PC-9 (cell line): ENCODE measurements at regions not wholly inside any gene's neighbourhood (a gene's known extent, or its start where the extent isn't known, plus 50 kb on each side); places are given as distances from the start of the nearest gene placed in this dataset.

ENCODE experiments used
- EZH2 ChIP-seq: fragments of 200-600 bp; sonication (generic); IDR thresholded peaks from 2 replicates; pipeline ENCODE4 v1.8.0; 2017; ENCODE audit warnings: antibody characterized with exemption, low read depth
- TF ChIP-seq, protein P1 (sequence below): fragments of 200-600 bp; sonication (generic); conservative IDR thresholded peaks from 2 replicates; pipeline ENCODE4 v1.6.1; 2017; ENCODE audit warnings: mixed run types, antibody characterized with exemption, mild to moderate bottlenecking, moderate library complexity

DNA sequence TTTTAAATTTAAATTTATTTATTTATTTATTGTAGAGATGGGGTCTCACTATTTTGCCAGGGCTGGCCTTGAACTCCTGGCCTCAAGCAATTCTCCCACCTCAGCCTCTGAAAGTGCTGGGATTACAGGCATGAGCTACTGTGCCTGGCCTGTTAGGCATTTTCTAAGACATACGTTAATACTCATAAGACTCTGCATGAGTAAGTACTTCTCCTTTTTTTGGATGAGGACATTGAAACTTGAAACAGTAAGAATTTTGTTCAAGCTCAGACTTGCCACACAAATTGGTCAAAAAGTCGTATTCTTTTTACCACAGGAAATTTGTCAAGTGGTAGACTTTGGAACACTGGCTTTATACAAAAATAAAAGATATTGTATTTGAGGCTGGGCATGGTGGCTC, 187.4 kb upstream of the RASSF8 start:
- TF ChIP-seq, protein P1, sequence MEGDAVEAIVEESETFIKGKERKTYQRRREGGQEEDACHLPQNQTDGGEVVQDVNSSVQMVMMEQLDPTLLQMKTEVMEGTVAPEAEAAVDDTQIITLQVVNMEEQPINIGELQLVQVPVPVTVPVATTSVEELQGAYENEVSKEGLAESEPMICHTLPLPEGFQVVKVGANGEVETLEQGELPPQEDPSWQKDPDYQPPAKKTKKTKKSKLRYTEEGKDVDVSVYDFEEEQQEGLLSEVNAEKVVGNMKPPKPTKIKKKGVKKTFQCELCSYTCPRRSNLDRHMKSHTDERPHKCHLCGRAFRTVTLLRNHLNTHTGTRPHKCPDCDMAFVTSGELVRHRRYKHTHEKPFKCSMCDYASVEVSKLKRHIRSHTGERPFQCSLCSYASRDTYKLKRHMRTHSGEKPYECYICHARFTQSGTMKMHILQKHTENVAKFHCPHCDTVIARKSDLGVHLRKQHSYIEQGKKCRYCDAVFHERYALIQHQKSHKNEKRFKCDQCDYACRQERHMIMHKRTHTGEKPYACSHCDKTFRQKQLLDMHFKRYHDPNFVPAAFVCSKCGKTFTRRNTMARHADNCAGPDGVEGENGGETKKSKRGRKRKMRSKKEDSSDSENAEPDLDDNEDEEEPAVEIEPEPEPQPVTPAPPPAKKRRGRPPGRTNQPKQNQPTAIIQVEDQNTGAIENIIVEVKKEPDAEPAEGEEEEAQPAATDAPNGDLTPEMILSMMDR = no peak
- no peak for TF ChIP-seq EZH2
